UCSD-AML1 (cell line): ENCODE measurements at regions not wholly inside any gene's neighbourhood (a gene's known extent, or its start where the extent isn't known, plus 50 kb on each side); places are given as distances from the start of the nearest gene placed in this dataset.

Experiments used
- DNase-seq: peaks from one replicate; lab custom pipeline; 2025; ENCODE audit not compliant: unreplicated experiment; lab: John Stamatoyannopoulos, UW

DNA sequence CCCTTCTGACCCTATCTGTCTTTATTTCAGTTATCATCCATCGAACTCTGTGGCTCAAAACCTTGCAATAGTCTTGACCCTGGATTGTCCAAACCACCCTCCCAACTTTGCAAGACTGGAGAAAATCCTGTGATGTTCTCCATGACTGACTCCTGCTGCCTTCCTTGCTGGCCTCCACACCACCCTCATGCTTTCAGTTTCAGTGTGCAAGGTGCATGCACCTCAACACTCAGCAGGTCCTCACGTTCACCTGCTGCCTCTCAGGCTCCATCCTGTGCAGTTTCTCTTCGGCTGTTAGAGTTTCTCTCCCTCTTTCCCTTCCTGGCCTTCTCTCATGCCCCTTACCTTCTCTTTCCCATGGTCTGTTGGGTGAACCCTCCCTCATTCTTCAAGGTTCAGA is 59.4 kb upstream of the ASIC2 start:
- no peak for DNase-seq

DNA sequence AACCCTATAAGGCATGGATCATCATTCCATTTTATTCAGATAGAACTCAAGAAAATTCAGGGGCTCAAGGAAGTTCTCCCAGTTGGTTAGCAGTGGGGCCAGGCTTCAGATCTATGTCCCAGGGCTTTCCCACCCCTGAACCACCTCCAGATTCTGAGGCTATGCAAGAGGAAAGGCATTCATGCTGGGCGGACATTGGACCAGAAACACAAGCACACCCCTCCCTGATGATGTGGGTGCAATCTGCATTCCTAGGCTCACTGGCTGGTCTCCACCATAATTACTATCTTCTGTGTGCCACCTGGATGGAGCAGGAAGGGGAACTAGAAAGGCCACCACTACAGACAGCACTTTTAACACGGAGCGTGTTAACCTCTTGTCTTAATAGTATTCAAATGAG is 63.2 kb upstream of the ASIC2 start:
- DNase-seq, result no peak

DNA sequence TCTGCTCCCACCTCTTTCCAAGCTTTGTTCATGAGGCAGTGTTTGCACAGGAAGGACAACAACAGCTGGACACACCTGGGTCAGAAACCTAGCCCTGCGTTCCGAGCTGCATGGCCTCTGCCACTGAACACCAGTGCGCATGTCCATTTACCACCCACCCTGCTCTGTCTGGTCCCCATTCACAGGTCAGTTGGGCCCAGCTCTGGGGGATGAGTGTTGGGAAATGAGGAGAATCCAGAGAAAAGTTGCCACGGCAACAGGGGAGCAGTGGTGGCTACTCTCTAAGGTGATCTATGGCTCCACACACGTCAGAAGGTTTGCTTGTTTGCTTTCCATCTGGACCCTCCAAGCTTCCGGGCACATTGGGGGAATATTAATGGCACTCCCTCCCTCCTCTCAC is 70.4 kb upstream of the ASIC2 start:
- DNase-seq, result no peak

DNA sequence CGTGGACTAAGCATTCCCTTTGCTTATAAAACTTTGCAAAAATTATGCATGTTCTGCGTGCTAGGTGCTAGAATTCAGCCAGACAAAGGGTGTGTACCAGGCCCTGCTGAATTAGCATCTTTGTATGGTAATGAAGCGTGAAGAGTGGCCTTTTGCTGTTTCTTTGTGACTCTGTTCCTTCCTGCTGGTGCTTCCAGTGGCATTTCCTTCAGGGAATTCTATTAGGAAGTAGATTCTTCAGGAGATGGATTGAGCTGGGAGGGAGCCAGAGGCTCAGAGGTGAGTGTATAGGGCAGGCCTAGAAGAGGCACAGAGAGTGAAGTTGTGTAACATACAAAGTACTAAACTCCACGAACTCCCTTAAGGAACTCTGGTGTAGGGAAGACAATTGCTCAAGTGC is 73.9 kb upstream of the ASIC2 start:
- no peak for DNase-seq

DNA sequence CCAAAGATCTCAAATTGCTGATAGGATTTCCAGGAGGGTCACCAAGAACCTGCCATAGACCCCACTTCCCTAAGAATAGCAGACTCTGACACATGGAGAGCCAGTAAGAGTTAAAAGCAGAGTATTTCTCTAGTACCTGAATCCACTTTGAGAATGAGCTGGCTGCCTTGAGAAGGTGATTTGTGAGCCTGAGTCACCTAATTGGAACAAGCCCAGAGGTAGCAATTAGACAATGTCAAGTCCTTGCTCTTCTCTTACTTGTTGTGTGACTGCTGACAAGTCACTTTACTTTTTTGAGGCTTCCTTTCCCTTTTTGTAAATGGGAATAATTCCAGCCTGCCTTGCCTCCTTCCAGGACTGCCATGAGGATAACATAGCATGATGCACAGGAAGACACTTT is 76.1 kb upstream of the ASIC2 start:
- DNase-seq, result no peak

DNA sequence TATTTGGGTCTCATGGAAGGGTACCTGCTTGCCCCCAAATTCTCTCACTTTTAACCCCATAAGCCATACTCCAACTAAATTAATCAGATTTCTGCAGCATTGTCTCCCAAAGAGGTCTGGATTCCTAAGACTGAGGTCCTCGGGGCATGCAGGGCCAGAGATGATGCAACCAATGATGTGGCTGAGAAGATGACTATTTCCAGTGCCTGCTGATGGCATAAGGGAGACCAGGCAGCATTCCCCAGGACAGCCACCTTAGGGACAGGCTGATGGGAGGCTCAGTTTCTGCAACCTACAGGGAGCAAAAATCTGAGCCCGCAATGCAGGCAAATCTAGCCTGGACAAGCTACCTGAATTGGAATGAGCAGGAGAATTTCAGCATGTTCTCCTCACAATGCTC is 76.8 kb upstream of the ASIC2 start:
- no peak for DNase-seq

DNA sequence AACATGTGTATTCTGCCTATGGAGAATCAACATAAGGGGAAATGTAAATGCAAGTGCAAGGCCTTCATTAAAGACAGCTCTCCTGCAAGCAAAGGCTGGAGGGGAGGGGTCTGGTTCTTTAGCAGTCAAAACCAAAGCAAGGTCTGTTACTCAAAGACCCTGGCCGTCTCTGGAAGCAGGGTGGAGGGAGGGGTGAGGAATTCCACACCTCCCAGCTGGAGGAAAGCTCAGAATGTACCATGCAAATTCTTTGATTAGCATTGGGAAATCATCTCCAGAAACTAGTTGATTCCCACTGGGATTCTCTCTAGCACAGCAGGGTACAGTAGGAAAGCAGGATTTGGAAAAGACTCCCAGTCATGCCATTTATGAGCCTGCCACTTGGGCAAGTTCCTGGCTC is 77.3 kb upstream of the ASIC2 start:
- DNase-seq, result no peak

DNA sequence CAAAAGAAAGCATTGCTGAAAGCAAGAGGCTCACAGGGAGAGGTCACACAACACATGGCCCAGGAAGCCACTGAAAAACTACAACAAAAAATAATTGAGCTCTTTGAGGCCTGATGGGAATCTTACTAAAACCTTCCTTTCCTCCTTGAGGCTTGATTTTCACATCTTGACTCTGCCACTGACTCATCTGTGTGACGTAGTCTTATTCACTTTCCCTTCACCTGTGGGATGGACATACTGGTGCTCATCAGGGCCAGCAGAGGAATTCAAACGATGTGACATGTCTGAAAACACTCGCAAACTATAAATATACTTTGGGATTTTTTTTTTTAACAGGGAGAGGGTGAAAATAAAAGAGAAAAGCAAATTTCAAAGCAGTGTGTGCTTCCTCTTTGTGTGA is 78.3 kb upstream of the ASIC2 start:
- DNase-seq, result no peak

DNA sequence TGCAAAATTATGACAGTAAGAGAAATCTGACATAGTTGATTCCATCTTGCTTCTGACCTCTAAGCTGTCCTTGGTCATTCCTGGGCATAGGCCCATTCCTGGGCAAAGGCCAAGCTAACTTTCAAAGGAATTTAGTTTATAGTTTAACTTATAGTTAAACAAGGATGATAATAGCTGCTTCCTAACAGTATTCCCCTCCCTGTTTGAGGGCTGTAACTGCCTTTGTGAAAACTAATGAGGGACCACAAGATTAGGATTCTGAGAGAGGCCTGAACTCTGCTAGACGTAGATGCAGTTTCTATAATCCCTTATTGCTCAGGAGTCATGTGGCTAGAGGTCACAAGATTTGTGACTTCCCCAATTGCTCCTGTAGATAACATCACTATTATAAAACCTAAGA is 80.2 kb upstream of the ASIC2 start:
- no peak for DNase-seq

DNA sequence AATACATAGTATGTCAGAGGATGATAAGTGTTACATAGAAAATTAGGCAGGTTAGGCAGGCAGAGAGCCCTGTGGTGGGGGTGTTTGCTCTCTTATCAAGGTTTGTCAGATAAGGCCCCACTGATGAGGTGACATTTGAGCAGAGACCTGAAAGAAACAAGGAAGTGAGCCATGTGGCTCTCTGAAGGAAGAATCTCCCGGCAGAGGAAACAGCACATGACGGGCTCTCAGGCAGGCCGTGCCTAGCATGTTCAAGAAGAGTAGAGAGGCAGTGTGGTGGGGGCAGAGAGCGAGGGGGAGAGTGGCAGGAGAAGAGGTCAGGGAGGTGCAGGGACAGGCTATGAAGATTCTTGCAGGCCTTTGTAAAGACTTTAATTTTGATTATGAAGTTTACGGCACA is 82.0 kb upstream of the ASIC2 start:
- no peak for DNase-seq

DNA sequence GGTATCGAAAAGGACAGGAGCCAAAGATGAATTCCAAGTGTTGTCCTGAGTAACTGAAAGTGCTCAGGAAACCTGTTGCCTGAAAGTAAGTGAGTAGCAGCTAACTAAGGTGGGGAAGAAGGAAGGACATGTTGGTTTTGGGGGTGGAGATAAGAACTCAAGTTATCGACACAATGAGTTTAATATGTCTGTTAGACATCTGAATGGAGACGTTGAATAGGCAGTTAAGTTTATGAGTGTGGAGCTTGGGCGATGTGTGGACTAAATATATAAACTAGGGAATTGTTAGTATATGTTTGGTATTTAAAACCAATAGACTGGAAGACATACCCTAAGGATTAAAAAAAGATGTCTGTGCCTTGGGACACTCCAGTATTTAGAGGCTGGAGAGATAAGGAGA is 82.7 kb upstream of the ASIC2 start:
- no peak for DNase-seq

DNA sequence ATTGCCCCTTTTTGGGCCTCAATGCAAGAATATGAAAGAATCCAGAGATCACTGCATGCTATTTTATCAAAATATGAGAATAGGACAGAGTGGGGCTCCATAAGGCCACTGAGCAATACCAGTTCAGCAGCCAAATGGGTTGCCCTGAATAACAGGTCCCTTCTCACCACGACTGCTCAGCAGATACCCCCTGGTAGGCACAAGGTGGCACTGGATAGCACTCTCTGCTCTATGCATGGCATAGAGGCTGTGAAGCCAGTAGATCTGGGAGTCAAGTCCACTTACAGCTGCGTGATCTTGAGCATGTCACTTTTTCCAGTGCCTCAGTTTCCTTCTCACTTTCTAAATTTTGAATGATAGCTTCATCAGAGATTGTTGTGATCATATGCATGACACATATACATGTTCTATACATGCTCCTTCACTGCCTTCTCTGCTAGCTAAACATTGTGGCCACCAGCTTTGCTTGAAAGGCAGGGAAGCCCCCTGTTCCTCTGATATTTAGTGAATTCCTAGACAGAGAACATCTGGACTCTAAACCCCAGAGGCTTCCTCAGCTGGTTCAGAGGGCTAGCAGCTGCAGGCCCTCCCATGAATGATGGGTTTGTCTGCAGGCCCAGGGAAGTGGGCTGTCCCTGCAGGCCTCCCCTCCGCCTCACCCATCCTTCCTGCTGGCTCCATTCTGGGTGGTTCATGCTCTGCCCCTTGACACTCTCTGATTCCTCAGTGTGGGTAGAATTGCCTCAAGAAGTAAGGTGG is 84.9 kb upstream of the ASIC2 start:
- no peak for DNase-seq

DNA sequence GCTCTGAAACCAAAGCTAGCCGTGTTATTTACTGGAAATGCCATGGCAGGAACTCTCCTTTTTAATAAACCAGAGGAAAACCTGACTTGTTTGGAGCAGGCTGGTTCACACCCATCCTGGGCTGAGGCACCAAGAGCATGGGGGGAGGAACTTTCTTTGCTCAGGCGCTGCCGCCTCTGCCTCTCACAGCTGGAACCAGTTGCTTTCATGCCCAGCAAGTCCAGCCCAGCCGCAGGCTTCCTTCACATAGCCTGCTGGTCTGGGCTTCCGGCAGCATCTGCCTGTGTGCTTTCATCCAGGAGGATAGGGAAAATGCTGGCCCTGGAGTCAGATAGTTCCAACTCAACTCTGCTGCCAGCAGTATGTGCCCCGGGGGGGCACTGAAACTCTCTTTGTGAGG is 88.1 kb upstream of the ASIC2 start:
- no peak for DNase-seq

DNA sequence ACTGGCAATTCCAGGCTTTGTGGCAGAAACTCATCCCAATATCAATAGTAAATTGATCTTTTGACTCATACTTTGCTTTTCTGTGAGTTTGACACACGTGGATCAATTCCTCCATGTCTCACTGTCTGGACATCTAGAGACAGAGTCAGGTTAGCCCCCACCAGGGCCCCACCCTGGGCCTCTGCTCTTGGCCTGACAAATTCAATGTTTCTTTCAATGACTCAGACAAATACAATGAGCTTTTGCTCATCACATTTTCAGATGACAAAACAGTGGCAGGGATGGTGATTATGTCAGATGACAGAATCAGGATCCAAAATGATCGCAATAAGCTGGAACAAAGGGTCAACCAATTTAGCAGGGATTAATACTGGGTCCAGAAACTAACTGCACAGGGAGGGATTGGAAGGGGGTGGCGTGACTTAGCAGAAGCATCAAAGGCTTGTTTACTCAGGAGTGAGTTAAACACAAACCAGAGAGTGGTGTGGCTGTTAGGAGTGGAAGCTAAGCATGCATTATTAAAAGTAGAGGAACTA is 90.5 kb upstream of the ASIC2 start:
- DNase-seq, result no peak

DNA sequence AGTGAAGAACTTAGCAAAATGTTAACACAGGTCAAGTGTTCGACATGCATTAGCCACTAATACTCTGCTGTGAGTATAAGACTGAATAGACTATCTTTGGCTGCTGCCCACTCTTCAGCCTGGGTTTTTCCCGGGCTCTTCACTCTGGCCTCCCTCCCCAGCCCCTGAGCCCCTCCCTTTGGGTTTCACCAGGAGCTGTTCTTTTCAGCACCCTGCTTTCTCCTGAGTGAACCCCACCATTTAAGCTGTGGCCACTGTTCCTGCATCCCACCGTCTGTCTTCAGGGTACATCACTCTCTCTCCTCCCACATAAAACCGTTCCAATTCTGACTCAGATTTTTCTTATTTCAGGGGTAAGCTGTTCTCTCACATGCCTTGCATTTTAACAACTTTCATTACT is 92.0 kb upstream of the ASIC2 start:
- DNase-seq, result no peak

DNA sequence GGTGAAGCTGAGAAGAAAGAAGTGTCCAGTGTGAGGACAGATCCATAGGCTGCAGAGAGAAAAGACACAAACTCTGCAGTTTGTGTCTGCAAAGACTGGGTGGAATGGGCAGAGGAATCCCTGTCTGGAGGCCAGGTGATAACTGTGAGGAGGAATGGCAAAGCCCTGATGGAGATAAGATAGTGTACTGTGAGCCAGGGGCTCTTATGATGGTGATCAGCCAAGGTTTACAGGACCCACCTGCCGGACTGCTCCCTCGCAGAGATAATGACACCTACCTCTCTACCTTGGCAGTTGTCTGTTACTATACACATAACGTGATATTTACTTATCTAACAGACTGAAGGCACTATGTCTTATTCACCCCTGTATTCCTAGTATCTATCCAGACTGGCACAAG is 92.6 kb upstream of the ASIC2 start:
- no peak for DNase-seq

DNA sequence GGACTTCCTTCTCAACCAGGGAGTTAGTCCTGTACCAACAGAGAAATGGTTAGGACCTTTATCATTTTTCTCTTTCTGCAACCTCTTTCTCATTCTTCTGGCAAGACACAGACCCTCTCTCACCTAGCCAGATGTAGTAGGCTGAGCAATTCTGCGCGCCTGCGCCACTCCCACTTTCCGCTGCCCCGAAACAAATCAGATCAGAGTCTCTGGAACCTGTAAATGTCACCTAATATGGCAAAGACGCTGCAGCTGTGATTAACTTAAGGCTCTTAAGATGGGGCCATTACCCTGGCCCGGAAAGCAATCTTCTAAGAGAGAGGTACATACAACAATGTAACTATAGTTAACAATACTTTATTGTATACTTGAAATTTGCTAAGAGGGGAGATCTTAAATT is 94.3 kb upstream of the ASIC2 start:
- DNase-seq, result no peak

DNA sequence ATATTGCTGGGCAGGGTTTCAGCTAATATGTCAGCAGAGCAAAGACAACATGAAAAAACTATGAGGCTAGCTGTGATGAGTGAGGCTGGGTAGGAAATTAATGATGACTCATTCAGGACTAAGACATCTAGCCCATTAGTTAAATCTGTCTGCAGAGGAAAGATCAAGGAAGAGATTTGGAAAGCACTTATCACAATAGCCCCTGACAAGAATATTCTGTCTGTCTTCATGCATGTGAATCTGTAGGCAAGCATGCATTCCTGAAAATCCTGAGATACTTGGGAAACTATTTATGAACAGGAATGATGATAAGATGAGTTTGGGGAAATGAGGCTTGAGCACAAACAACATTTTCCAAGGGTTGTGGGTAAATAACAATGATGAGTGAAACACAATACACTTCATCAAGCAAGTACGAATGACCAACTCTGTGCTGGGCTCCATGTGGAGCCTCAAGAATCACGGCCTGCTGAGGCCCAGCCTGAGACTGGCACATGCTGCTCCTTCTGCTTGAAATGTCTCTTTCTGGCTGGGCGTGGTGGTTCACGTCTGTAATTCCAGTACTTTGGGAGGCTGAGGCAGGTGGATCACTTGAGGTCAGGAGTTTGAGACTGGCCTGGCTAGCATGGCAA is 96.5 kb upstream of the ASIC2 start:
- no peak for DNase-seq

DNA sequence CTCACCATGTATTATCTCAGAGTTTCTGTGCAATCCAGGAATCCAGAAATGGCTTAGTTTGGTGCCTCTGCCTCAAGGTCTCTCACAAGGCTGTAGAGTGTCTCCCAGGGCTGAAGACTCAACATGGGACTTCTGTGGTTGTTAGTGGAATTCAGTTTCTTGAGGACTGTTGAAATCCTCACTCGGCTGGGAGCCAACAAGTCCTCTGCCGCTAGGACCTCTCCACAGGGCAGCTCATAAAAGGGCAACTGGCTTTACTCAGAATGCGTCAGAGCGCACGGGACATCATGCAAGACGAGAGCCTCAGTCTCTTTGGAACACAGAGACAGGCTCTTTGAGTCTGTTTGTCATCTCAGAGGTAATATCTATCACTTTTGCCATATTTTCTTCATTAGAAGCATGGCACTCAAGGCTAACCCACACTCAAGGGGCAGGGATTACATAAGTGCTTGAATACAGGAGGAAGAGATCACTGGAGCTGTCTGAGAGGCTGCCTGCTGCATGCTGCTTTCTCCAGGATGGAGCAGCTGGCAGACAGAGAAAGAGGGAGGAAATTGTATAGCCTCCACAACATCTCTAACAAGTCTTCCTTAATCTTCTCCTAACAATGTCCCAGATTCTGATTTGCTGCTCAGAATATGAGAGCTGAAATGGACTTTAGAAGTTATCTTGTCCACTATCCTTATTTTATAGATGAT is 97.5 kb upstream of the ASIC2 start:
- DNase-seq, result no peak

DNA sequence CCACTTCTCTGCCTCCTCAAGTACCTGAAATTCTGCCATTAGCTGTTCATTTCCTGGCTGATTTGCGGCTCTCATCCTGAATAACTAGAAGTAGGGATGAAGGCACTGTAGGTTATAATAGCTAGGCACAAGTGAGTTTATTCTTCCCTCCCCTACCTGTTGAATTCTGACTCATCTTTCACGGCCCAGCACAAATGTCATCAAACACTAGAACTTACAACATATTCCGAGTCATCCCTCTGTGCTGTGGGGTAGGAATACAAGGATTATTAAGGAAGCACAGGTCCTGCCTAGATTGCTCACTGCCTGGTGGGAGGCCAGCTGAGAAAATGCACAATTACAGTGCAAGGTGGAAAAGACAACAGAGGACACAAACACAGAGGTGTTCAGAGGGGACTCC is 103.7 kb upstream of the ASIC2 start:
- DNase-seq, result no peak

DNA sequence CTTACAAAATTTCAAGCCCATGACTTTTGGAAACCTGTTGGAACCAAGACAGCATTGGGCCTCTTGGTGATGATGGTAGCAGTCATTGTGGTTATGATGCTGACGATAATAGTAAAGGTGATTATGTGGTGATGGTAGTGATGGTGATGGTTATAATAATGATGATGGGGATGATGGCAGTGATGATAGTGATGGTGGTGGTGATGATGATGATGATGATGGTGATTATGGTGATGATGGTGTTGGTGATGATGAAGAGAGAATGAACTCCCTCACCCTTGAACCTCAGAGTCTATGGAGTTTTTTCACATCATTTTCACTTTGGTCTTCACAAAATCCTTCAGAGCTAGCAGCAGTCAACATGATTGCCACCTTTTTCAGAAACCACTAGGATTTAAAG is 105.3 kb upstream of the ASIC2 start:
- no peak for DNase-seq

DNA sequence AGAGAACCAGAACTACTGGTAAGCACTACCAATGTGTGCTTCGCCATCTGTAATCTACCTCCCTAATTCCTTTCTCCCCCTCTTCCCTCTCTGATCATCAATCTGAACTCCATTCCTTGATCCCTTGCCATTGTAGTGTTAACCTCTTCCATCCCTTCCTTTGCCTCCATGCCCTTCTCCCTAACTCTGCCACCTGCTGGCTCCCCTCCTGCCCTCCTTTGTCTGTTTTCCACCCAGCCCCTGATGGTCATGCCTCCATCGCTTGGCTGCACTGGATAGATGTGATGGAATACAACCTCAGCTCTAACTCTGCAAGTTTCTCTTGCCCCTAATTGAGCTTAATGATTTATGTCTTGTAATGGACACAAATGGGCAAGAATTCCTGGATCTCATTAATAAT is 108.2 kb upstream of the ASIC2 start:
- no peak for DNase-seq
